CD4-positive, alpha-beta T cell treated with Interleukin-15 for 4 hours (primary cell): ENCODE measurements at regions not wholly inside any gene's neighbourhood (a gene's known extent, or its start where the extent isn't known, plus 50 kb on each side); places are given as distances from the start of the nearest gene placed in this dataset.
"Not testable (repeated sequence)": the region's sequence is repeated elsewhere in the genome, so short reads cannot be mapped to it uniquely, and the experiment has no call there.

Source experiments
- DNase-seq: peaks from one replicate; pipeline ENCODE4 v3.0.0-alpha.2; 2020; ENCODE audit warnings: low spot score

- DNase-seq, result peak; percentile 13
Observed at GRCh38 chr2:166381-166780, 97.5 kb downstream of the SH3YL1 start.

- no peak for DNase-seq
Observed at GRCh38 chr2:165530-165929, 98.3 kb downstream of the SH3YL1 start.

GRCh38 chr2:162473-163382 is 101.1 kb downstream of the SH3YL1 start:
- DNase-seq, result no peak

GRCh38 chr2:161729-162128 is 102.1 kb downstream of the SH3YL1 start:
- DNase-seq, result no peak

GRCh38 chr2:151553-152334 is 105.4 kb upstream of the FAM110C start:
- DNase-seq, result no peak

GRCh38 chr2:145407-145806 is 99.1 kb upstream of the FAM110C start:
- DNase-seq, result no peak

- DNase-seq, result no peak
Observed at GRCh38 chr2:141611-142010, 95.3 kb upstream of the FAM110C start.

- DNase-seq, result no peak
Observed at GRCh38 chr2:136666-137065, 90.4 kb upstream of the FAM110C start.

- no peak for DNase-seq
Observed at GRCh38 chr2:133675-134593, 87.6 kb upstream of the FAM110C start.

- DNase-seq, result not testable (repeated sequence)
Observed at GRCh38 chr2:126769-127168, 80.5 kb upstream of the FAM110C start.

- no peak for DNase-seq
Observed at GRCh38 chr2:124241-124880, 78.1 kb upstream of the FAM110C start.

- DNase-seq, result no peak
Observed at GRCh38 chr2:116953-117352, 70.6 kb upstream of the FAM110C start.

- DNase-seq, result no peak
Observed at GRCh38 chr2:115303-115702, 69.0 kb upstream of the FAM110C start.

GRCh38 chr2:114616-115015 is 68.3 kb upstream of the FAM110C start:
- DNase-seq, result no peak

- no peak for DNase-seq
Observed at GRCh38 chr2:109998-110397, 63.7 kb upstream of the FAM110C start.

GRCh38 chr2:108920-109809 is 62.9 kb upstream of the FAM110C start:
- DNase-seq, result no peak

GRCh38 chr2:101016-101415 is 54.7 kb upstream of the FAM110C start:
- no peak for DNase-seq
